ENCODE measurements at regions not wholly inside any gene's neighbourhood (a gene's known extent, or its start where the extent isn't known, plus 50 kb on each side); places are given as distances from the start of the nearest gene placed in this dataset.
"Not testable (repeated sequence)": the region's sequence is repeated elsewhere in the genome, so short reads cannot be mapped to it uniquely, and the experiment has no call there.

GRCh38 chr1:217059401-217059800 is 336.2 kb upstream of the ESRRG start:
- no peak overlapping the region for H3K9ac ChIP-seq (ENCODE audit: low read depth, low read length)
- H3K9me3 ChIP-seq (ENCODE audit: insufficient read depth, low read depth, low read length): no peaks in the 10 kb centered on the region
- H3K4me1 ChIP-seq (ENCODE audit: insufficient read depth, low read length): no peaks in the 10 kb centered on the region
- H3K4me3 ChIP-seq (ENCODE audit: low read length): no peak overlapping the region
- WGBS: 46% methylated on average over 1 of the region's 1 CpG
- H3K27me3 ChIP-seq (ENCODE audit: insufficient read depth, low read length): no peaks in the 10 kb centered on the region
- H3K36me3 ChIP-seq (ENCODE audit: insufficient read depth, low read length): no peaks in the 10 kb centered on the region
- no peak overlapping the region for H3K27ac ChIP-seq (ENCODE audit: low read depth, low read length)

- H3K27ac ChIP-seq (ENCODE audit: low read depth, low read length): no peak overlapping the region
- no peak overlapping the region for H3K4me3 ChIP-seq (ENCODE audit: low read length)
- no peaks in the 10 kb centered on the region for H3K27me3 ChIP-seq (ENCODE audit: insufficient read depth, low read length)
- H3K36me3 ChIP-seq (ENCODE audit: insufficient read depth, low read length): no peaks in the 10 kb centered on the region
- H3K9me3 ChIP-seq (ENCODE audit: insufficient read depth, low read depth, low read length): no peaks in the 10 kb centered on the region
- H3K4me1 ChIP-seq (ENCODE audit: insufficient read depth, low read length): no peaks in the 10 kb centered on the region
- H3K9ac ChIP-seq (ENCODE audit: low read depth, low read length): no peak overlapping the region
- 95% methylated on average over 3 of the region's 3 CpGs for WGBS
These were observed 330.4 kb upstream of the ESRRG start for GRCh38 chr1:217053676-217054075.

- H3K27me3 ChIP-seq (ENCODE audit: insufficient read depth, low read length): no peaks in the 10 kb centered on the region
- H3K36me3 ChIP-seq (ENCODE audit: insufficient read depth, low read length): no peaks in the 10 kb centered on the region
- H3K4me1 ChIP-seq (ENCODE audit: insufficient read depth, low read length): no peaks in the 10 kb centered on the region
- H3K9ac ChIP-seq (ENCODE audit: low read depth, low read length): no peak overlapping the region
- WGBS: 97% methylated on average over 2 of the region's 2 CpGs
- H3K4me3 ChIP-seq (ENCODE audit: low read length): no peak overlapping the region
- no peaks in the 10 kb centered on the region for H3K9me3 ChIP-seq (ENCODE audit: insufficient read depth, low read depth, low read length)
- no peak overlapping the region for H3K27ac ChIP-seq (ENCODE audit: low read depth, low read length)
These were observed 329.4 kb upstream of the ESRRG start for GRCh38 chr1:217052626-217053025.

- H3K9ac ChIP-seq (ENCODE audit: low read depth, low read length): no peak overlapping the region
- H3K4me3 ChIP-seq (ENCODE audit: low read length): no peak overlapping the region
- whole genome bisulfite sequencing: 85% methylated on average over 2 of the region's 2 CpGs
- H3K4me1 ChIP-seq (ENCODE audit: insufficient read depth, low read length): no peaks in the 10 kb centered on the region
- no peak overlapping the region for H3K27ac ChIP-seq (ENCODE audit: low read depth, low read length)
- no peaks in the 10 kb centered on the region for H3K27me3 ChIP-seq (ENCODE audit: insufficient read depth, low read length)
- H3K9me3 ChIP-seq (ENCODE audit: insufficient read depth, low read depth, low read length): no peaks in the 10 kb centered on the region
- no peaks in the 10 kb centered on the region for H3K36me3 ChIP-seq (ENCODE audit: insufficient read depth, low read length)
These were observed 329.0 kb upstream of the ESRRG start for GRCh38 chr1:217052196-217052595.

DNA sequence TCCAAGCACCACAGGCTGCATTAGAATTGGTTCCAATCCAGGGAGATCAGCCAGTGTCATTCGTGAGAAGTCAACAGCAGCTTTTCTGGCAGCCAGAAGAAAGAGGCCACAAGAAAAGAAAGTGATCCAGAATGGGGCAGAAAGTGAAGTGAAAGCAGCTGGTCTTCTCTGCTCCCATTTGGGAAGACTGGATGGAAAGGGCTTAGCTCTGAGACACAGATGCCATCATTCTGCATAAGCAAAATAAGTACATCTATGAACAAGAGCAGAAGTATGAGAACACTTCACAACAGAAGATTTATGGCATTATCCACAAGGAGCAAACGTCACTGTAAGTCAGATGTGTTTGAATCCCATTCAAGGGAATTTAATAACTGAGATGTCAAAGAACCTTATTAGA is 326.5 kb upstream of the ESRRG start:
- H3K36me3 ChIP-seq (ENCODE audit: insufficient read depth, low read length): no peaks in the 10 kb centered on the region
- H3K4me1 ChIP-seq (ENCODE audit: insufficient read depth, low read length): no peaks in the 10 kb centered on the region
- H3K27ac ChIP-seq (ENCODE audit: low read depth, low read length): no peak overlapping the region
- H3K27me3 ChIP-seq (ENCODE audit: insufficient read depth, low read length): no peaks in the 10 kb centered on the region
- WGBS: 50% methylated on average over 2 of the region's 2 CpGs
- H3K9me3 ChIP-seq (ENCODE audit: insufficient read depth, low read depth, low read length): no peaks in the 10 kb centered on the region
- H3K4me3 ChIP-seq (ENCODE audit: low read length): no peak overlapping the region
- no peak overlapping the region for H3K9ac ChIP-seq (ENCODE audit: low read depth, low read length)

DNA sequence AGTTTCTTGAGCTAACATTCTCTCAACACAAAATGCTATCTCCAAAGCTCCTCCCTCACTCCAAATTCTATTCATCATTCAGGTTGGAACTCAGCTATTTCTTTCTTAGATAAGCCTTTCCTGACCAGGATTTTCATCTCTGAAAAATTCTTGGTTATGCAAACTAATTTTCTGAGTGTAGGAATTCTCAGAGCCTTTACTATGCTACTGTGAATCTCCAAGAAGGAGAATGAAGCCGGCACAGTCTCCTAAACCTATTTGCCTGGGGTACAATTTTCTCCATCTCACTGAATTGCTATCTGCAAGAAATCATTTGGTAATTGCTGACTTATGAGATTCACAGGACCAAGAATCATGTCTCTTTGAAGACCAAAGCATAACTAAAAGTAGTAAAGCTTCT is 325.9 kb upstream of the ESRRG start:
- no peaks in the 10 kb centered on the region for H3K9me3 ChIP-seq (ENCODE audit: insufficient read depth, low read depth, low read length)
- WGBS: 92% methylated on average over 1 of the region's 1 CpG
- no peaks in the 10 kb centered on the region for H3K36me3 ChIP-seq (ENCODE audit: insufficient read depth, low read length)
- no peaks in the 10 kb centered on the region for H3K4me1 ChIP-seq (ENCODE audit: insufficient read depth, low read length)
- no peak overlapping the region for H3K4me3 ChIP-seq (ENCODE audit: low read length)
- H3K27ac ChIP-seq (ENCODE audit: low read depth, low read length): no peak overlapping the region
- no peaks in the 10 kb centered on the region for H3K27me3 ChIP-seq (ENCODE audit: insufficient read depth, low read length)
- no peak overlapping the region for H3K9ac ChIP-seq (ENCODE audit: low read depth, low read length)

DNA sequence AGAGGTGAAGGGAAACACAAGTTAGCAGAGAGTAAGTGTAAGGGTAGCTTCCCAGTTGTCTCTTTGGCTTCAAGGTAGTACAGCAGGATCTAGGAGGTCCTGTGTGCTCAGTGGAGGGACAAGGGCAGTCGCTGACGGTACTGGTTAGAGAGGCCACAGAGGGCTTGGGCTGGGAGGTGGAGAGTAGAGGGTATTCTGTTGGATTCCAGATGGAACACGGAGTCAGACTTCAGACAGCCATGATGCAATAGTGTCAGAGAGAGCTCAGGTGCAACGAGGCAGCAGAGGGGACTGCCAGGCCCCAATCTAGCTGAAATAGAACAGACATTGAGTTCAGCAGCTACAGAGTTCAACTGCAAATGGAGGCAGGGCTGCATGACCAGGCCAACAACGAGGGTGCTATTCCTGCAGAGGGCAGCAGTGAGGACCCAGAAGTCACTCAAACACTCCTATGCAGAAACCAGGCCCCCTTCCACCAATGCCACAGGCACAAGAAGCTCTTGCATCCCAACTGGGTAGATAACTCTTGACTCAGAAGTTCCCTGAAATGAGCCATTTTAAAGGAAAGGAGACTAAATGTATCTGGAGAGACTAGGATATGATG is 325.0 kb upstream of the ESRRG start:
- no peaks in the 10 kb centered on the region for H3K4me1 ChIP-seq (ENCODE audit: insufficient read depth, low read length)
- no peaks in the 10 kb centered on the region for H3K36me3 ChIP-seq (ENCODE audit: insufficient read depth, low read length)
- no peaks in the 10 kb centered on the region for H3K9me3 ChIP-seq (ENCODE audit: insufficient read depth, low read depth, low read length)
- no peak overlapping the region for H3K27ac ChIP-seq (ENCODE audit: low read depth, low read length)
- WGBS: 72% methylated on average over 5 of the region's 5 CpGs
- H3K27me3 ChIP-seq (ENCODE audit: insufficient read depth, low read length): no peaks in the 10 kb centered on the region
- no peak overlapping the region for H3K4me3 ChIP-seq (ENCODE audit: low read length)
- no peak overlapping the region for H3K9ac ChIP-seq (ENCODE audit: low read depth, low read length)

DNA sequence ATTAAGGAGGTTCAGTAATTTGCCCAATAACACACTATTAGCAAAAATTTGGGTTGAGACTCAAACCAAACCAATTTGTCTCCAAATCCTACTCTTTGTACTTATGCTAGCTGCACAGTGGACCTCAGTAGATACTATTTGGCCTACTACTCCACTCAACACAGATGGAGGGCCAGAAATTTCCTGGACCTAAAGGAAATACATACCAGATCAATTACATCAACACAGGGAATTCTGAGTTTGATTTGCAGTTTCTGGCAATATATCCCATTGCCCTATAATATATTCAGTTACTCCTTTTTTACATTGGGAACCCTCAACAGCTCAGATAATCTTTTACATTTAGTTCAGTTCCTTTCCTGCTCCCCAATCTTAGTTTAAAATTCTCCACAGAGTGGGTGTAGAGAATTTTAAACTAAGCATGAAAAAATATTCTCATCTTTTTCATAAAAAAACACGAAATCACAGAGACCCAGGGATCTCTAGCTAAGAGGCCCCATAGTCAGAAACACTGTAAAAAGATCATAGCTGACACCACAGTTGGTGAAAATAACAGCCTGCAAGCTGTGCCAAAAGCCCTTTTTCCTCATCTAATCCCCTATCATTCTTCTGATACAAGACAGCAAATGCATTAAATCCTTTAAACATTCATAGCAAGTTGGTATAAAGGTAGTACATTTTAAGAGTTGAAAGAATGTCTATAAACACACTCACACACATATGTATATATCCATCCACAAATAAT is 317.7 kb upstream of the ESRRG start:
- no peak overlapping the region for H3K9ac ChIP-seq (ENCODE audit: low read depth, low read length)
- 81% methylated on average over 1 of the region's 1 CpG for WGBS
- H3K9me3 ChIP-seq (ENCODE audit: insufficient read depth, low read depth, low read length): peaks cover 21% of the 10 kb centered on the region
- H3K27me3 ChIP-seq (ENCODE audit: insufficient read depth, low read length): no peaks in the 10 kb centered on the region
- H3K4me1 ChIP-seq (ENCODE audit: insufficient read depth, low read length): no peaks in the 10 kb centered on the region
- no peak overlapping the region for H3K27ac ChIP-seq (ENCODE audit: low read depth, low read length)
- no peak overlapping the region for H3K4me3 ChIP-seq (ENCODE audit: low read length)
- no peaks in the 10 kb centered on the region for H3K36me3 ChIP-seq (ENCODE audit: insufficient read depth, low read length)

DNA sequence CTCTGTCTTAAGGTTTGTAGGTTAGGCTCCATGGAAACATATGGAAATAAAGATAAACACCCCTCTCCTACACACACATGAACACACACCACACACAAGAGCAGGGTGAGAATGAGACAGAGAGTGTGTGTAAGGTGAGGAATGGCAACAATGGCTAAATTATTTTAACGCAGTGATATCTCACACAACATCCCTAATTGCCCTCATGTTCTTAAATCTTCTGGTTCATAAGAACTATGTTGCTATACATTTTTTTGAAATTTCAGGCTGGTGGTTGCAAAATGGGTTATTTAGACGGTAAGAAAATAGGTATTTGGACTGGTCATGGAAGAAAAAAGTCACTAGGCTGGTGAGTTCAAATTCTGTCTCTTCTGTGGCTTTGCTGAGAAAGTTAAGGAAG is 316.7 kb upstream of the ESRRG start:
- no peaks in the 10 kb centered on the region for H3K36me3 ChIP-seq (ENCODE audit: insufficient read depth, low read length)
- H3K9me3 ChIP-seq (ENCODE audit: insufficient read depth, low read depth, low read length): peaks cover 21% of the 10 kb centered on the region
- no peaks in the 10 kb centered on the region for H3K27me3 ChIP-seq (ENCODE audit: insufficient read depth, low read length)
- no peak overlapping the region for H3K4me3 ChIP-seq (ENCODE audit: low read length)
- 96% methylated on average over 1 of the region's 2 CpGs for WGBS
- H3K9ac ChIP-seq (ENCODE audit: low read depth, low read length): no peak overlapping the region
- H3K27ac ChIP-seq (ENCODE audit: low read depth, low read length): no peak overlapping the region
- H3K4me1 ChIP-seq (ENCODE audit: insufficient read depth, low read length): no peaks in the 10 kb centered on the region

GRCh38 chr1:217039139-217039538 is 315.9 kb upstream of the ESRRG start:
- not testable (repeated sequence) for H3K27me3 ChIP-seq (ENCODE audit: insufficient read depth, low read length); H3K36me3 ChIP-seq (ENCODE audit: insufficient read depth, low read length); H3K27ac ChIP-seq (ENCODE audit: low read depth, low read length); H3K4me3 ChIP-seq (ENCODE audit: low read length); H3K9ac ChIP-seq (ENCODE audit: low read depth, low read length); H3K4me1 ChIP-seq (ENCODE audit: insufficient read depth, low read length)
- H3K9me3 ChIP-seq (ENCODE audit: insufficient read depth, low read depth, low read length): peaks cover 21% of the 10 kb centered on the region
- 100% methylated on average over 3 of the region's 3 CpGs for WGBS

DNA sequence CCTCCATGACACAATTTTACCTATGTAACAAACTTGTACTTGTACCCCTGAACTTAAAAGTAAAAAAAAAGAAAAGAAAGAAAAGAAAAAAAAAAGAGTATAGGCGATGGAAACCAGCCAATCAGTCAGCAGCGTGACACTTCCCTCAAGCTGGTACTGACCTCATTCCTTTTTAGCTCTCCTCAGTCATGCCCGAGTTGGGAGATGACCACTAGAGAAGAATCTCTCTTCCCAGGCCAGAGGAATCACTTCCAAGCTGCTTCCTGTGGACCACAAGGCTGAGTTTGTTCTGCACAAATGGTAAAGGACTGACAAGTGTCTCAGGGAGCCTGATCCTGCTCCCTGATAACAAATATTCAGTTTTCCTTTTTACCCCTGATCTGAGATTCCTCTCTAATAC is 313.5 kb upstream of the ESRRG start:
- Histone ChIP-seq H3K27me3 (ENCODE audit: insufficient read depth, low read length) (no peaks in the 10 kb centered on the region), H3K27ac (ENCODE audit: low read depth, low read length) (no peak overlapping the region), H3K9ac (ENCODE audit: low read depth, low read length) (no peak overlapping the region), H3K4me3 (ENCODE audit: low read length) (no peak overlapping the region), H3K36me3 (ENCODE audit: insufficient read depth, low read length) (no peaks in the 10 kb centered on the region), H3K4me1 (ENCODE audit: insufficient read depth, low read length) (no peaks in the 10 kb centered on the region), H3K9me3 (ENCODE audit: insufficient read depth, low read depth, low read length) (peaks cover 21% of the 10 kb centered on the region)
- WGBS: 92% methylated on average over 3 of the region's 3 CpGs
